ENCODE measurements at regions not wholly inside any gene's neighbourhood (a gene's known extent, or its start where the extent isn't known, plus 50 kb on each side); places are given as distances from the start of the nearest gene placed in this dataset.
"Not testable (repeated sequence)": the region's sequence is repeated elsewhere in the genome, so short reads cannot be mapped to it uniquely, and the experiment has no call there.

GRCh38 chr14:35215110-35215813 lies 76.9 kb upstream of the PSMA6 start:
- no peaks in the 10 kb centered on the region for H3K9me3 ChIP-seq
- no peaks in the 10 kb centered on the region for H3K36me3 ChIP-seq
- H3K27ac ChIP-seq = no peak overlapping the region
- no peaks in the 10 kb centered on the region for H3K27me3 ChIP-seq
- H3K4me3 ChIP-seq = no peak overlapping the region
- no peak for DNase-seq
- H3K4me1 ChIP-seq = no peaks in the 10 kb centered on the region
- intact Hi-C loops (cut with DNase I; ENCODE audit: low total_unique reads) = loop anchor here (10.0 kb wide), 1 partner anchor 200 kb away; no protein-coding TSS in a partner anchor
- TF ChIP-seq CTCF (IDR thresholded peaks at IDR 0.05) (peak; percentile 51 to 69 (median 64)), POLR2A (IDR thresholded peaks at IDR 0.05) (no peak)

- not testable (repeated sequence) for H3K9me3 ChIP-seq, H3K27ac ChIP-seq, DNase-seq, H3K36me3 ChIP-seq, H3K27me3 ChIP-seq, H3K4me1 ChIP-seq, H3K4me3 ChIP-seq
- intact Hi-C loops (cut with DNase I; ENCODE audit: low total_unique reads) = loop anchor here (10.0 kb wide), 1 partner anchor 197 kb away; no protein-coding TSS in a partner anchor
Measured at GRCh38 chr14:35218176-35218575, 74.0 kb upstream of the PSMA6 start.

GRCh38 chr14:35218963-35219362 lies 73.2 kb upstream of the PSMA6 start:
- H3K27ac ChIP-seq = no peak overlapping the region
- TF ChIP-seq POLR2A (IDR thresholded peaks at IDR 0.05) = no peak
- no peak for TF ChIP-seq CTCF (IDR thresholded peaks at IDR 0.05)
- no peak overlapping the region for H3K4me3 ChIP-seq
- no peaks in the 10 kb centered on the region for H3K9me3 ChIP-seq
- no peak for DNase-seq
- no peaks in the 10 kb centered on the region for H3K4me1 ChIP-seq
- no peaks in the 10 kb centered on the region for H3K27me3 ChIP-seq
- intact Hi-C loops (cut with DNase I; ENCODE audit: low total_unique reads) = loop anchor here (10.0 kb wide), 1 partner anchor 196 kb away; no protein-coding TSS in a partner anchor
- no peaks in the 10 kb centered on the region for H3K36me3 ChIP-seq

GRCh38 chr14:35220027-35220676 lies 72.0 kb upstream of the PSMA6 start:
- intact Hi-C loops (cut with DNase I; ENCODE audit: low total_unique reads) = no loop called here
- TF ChIP-seq CTCF (IDR thresholded peaks at IDR 0.05) (no peak), POLR2A (IDR thresholded peaks at IDR 0.05) (no peak)

GRCh38 chr14:35220920-35221319 lies 71.3 kb upstream of the PSMA6 start:
- H3K9me3 ChIP-seq = no peaks in the 10 kb centered on the region
- no peaks in the 10 kb centered on the region for H3K4me1 ChIP-seq
- no peak for TF ChIP-seq CTCF (IDR thresholded peaks at IDR 0.05)
- TF ChIP-seq POLR2A (IDR thresholded peaks at IDR 0.05) = no peak
- no peak overlapping the region for H3K4me3 ChIP-seq
- no peaks in the 10 kb centered on the region for H3K36me3 ChIP-seq
- intact Hi-C loops (cut with DNase I; ENCODE audit: low total_unique reads) = no loop called here
- no peak overlapping the region for H3K27ac ChIP-seq
- no peaks in the 10 kb centered on the region for H3K27me3 ChIP-seq
- no peak for DNase-seq

More at GRCh38 chr14:35220027-35220676, 72.0 kb upstream of the PSMA6 start:
- Histone ChIP-seq H3K36me3 (no peaks in the 10 kb centered on the region), H3K27ac (no peak overlapping the region), H3K4me3 (no peak overlapping the region), H3K27me3 (no peaks in the 10 kb centered on the region), H3K9me3 (no peaks in the 10 kb centered on the region), H3K4me1 (no peaks in the 10 kb centered on the region)
- DNase-seq = no peak

Data from uterus (tissue), 3 donors.